IMR-90 (cell line): ENCODE measurements at regions not wholly inside any gene's neighbourhood (a gene's known extent, or its start where the extent isn't known, plus 50 kb on each side); places are given as distances from the start of the nearest gene placed in this dataset.

Experiments
- ATAC-seq: fragments of 200-7000 bp; cut with Tn5 transposase; 2 replicates; pipeline ENCODE4 v1.9.1; 2020; ENCODE audit warnings: low read depth, mild to moderate bottlenecking, moderate library complexity
- BruUV-seq: library from RNA; stranded (reverse); fragments of 400-500 nt; replicated peaks from 2 replicates; lab custom pipeline; 2021; lab: Mats Ljungman, UMichigan
- CTCF ChIA-PET: fragments of 300-600 bp; formaldehyde crosslinking; extraction: SDS; loops from one replicate; lab custom pipeline; 2021; ENCODE audit warnings: antibody characterized with exemption; lab: Yijun Ruan, JAX
- POLR2A ChIA-PET: fragments of 300-600 bp; sonication (Branson Sonifier 250); formaldehyde crosslinking; loops from one replicate; lab custom pipeline; 2022; ENCODE audit warnings: antibody characterized with exemption; ENCODE audit not compliant: unreplicated experiment; lab: Charles Lee
- DNase-seq: peaks from one replicate; pipeline ENCODE4 v3.0.0; 2013
- H2AFZ ChIP-seq: replicated peaks from 2 replicates; pipeline ENCODE3; 2013; ENCODE audit warnings: low read length, mild to moderate bottlenecking; ENCODE audit not compliant: poor library complexity
- H2AK5ac ChIP-seq: 2 replicates; pipeline ENCODE4 v1.6.1; 2013; ENCODE audit warnings: low read depth, low read length, inconsistent platforms
- H2AK9ac ChIP-seq: replicated peaks from 2 replicates; pipeline ENCODE3; 2013; ENCODE audit warnings: mild to moderate bottlenecking, low read depth, low read length, moderate library complexity; ENCODE audit not compliant: poor library complexity
- H2BK120ac ChIP-seq: 2 replicates; pipeline ENCODE4 v1.6.1; 2013; ENCODE audit warnings: low read depth, low read length, inconsistent platforms
- H2BK15ac ChIP-seq: 3 replicates; pipeline ENCODE4 v1.6.1; 2013; ENCODE audit warnings: low read depth, low read length, inconsistent platforms
- H2BK20ac ChIP-seq: 2 replicates; pipeline ENCODE4 v1.6.1; 2013; ENCODE audit warnings: low read depth, mild to moderate bottlenecking, inconsistent platforms, low read length, moderate library complexity
- H2BK5ac ChIP-seq: 2 replicates; pipeline ENCODE4 v1.6.1; 2013; ENCODE audit warnings: mild to moderate bottlenecking, low read depth, low read length, inconsistent platforms; ENCODE audit not compliant: poor library complexity, severe bottlenecking
- H3K14ac ChIP-seq: replicated peaks from 2 replicates; pipeline ENCODE4 v1.6.1; 2013; ENCODE audit warnings: low read depth, low read length, inconsistent platforms
- H3K18ac ChIP-seq: 2 replicates; pipeline ENCODE4 v1.6.1; 2013; ENCODE audit warnings: low read depth, low read length, control low read depth
- H3K23ac ChIP-seq: 2 replicates; pipeline ENCODE4 v1.6.1; 2013; ENCODE audit warnings: low read depth, low read length, inconsistent platforms
- H3K27ac ChIP-seq: 2 replicates; pipeline ENCODE4 v1.5.1; 2013; ENCODE audit warnings: mild to moderate bottlenecking, control low read depth, low read length; ENCODE audit not compliant: insufficient read depth
- H3K27me3 ChIP-seq: 2 replicates; pipeline ENCODE4 v1.6.1; 2013; ENCODE audit warnings: low read length; ENCODE audit not compliant: control insufficient read depth, insufficient read depth
- H3K36me3 ChIP-seq: 2 replicates; pipeline ENCODE4 v1.6.1; 2013; ENCODE audit warnings: low read length, mixed read lengths; ENCODE audit not compliant: control insufficient read depth, insufficient read depth
- H3K4ac ChIP-seq: 2 replicates; pipeline ENCODE4 v1.6.1; 2013; ENCODE audit warnings: low read depth, low read length, inconsistent platforms
- H3K4me1 ChIP-seq: 2 replicates; pipeline ENCODE4 v1.6.1; 2013; ENCODE audit warnings: low read length, mixed read lengths; ENCODE audit not compliant: control insufficient read depth, insufficient read depth
- H3K4me2 ChIP-seq: 2 replicates; pipeline ENCODE4 v1.6.1; 2013; ENCODE audit warnings: low read depth, mild to moderate bottlenecking, control low read depth, low read length, moderate library complexity
- H3K4me3 ChIP-seq: 2 replicates; pipeline ENCODE4 v1.5.1; 2013; ENCODE audit warnings: low read depth, mild to moderate bottlenecking, control low read depth, low read length, moderate library complexity; ENCODE audit not compliant: insufficient read depth
- H3K56ac ChIP-seq: 2 replicates; pipeline ENCODE4 v1.6.1; 2013; ENCODE audit warnings: low read length, inconsistent platforms; ENCODE audit not compliant: insufficient read depth; ENCODE audit errors: extremely low read depth
- H3K79me1 ChIP-seq, 2 experiments: 2 replicates each; pipeline ENCODE4 v1.6.1; 2013; ENCODE audit warnings: low read length in 2 of 2, inconsistent platforms in 1 of 2, low read depth in 1 of 2
- H3K9ac ChIP-seq: 2 replicates; pipeline ENCODE4 v1.6.1; 2013; ENCODE audit warnings: low read depth, low read length, control low read depth
- H3K9me1 ChIP-seq: 2 replicates; pipeline ENCODE4 v1.6.1; 2013; ENCODE audit warnings: low read length, inconsistent platforms; ENCODE audit not compliant: insufficient read depth
- H3K9me3 ChIP-seq: 2 replicates; pipeline ENCODE4 v1.6.1; 2013; ENCODE audit warnings: low read length; ENCODE audit not compliant: control insufficient read depth, insufficient read depth
- H4K20me1 ChIP-seq: 2 replicates; pipeline ENCODE4 v1.6.1; 2013; ENCODE audit warnings: low read length, inconsistent platforms; ENCODE audit not compliant: insufficient read depth
- H4K5ac ChIP-seq: 2 replicates; pipeline ENCODE4 v1.6.1; 2013; ENCODE audit warnings: mild to moderate bottlenecking, low read depth, low read length, control low read depth
- H4K8ac ChIP-seq, 2 experiments: 2 replicates each; pipeline ENCODE4 v1.6.1; 2013; ENCODE audit warnings: low read depth in 2 of 2, low read length in 2 of 2, control low read depth in 1 of 2, inconsistent platforms in 1 of 2
- H4K91ac ChIP-seq: 2 replicates; pipeline ENCODE4 v1.6.1; 2013; ENCODE audit warnings: low read depth, low read length, inconsistent platforms; ENCODE audit not compliant: insufficient read depth
- BHLHE40 ChIP-seq: fragments of 150-350 bp; IDR thresholded peaks from 2 replicates; pipeline ENCODE4 v1.6.1; 2016; ENCODE audit warnings: mild to moderate bottlenecking, low read depth, low read length
- CEBPB ChIP-seq: IDR thresholded peaks from 2 replicates; pipeline ENCODE4 v1.6.1; 2012; ENCODE audit warnings: low read depth, low read length, improper control_type of control experiment
- CHD1 ChIP-seq: IDR thresholded peaks from 2 replicates; pipeline ENCODE4 v1.6.1; 2012; ENCODE audit warnings: low read depth, low read length, improper control_type of control experiment
- FOS ChIP-seq: fragments of 150-350 bp; IDR thresholded peaks from 2 replicates; pipeline ENCODE4 v1.6.1; 2016; ENCODE audit warnings: low read depth, low read length
- NFE2L2 ChIP-seq: fragments of 150-350 bp; IDR thresholded peaks from 2 replicates; pipeline ENCODE4 v1.6.1; 2016; ENCODE audit warnings: low read depth, mild to moderate bottlenecking, low read length
- RAD21 ChIP-seq: IDR thresholded peaks from 2 replicates; pipeline ENCODE4 v1.6.1; 2012; ENCODE audit warnings: low read length, improper control_type of control experiment
- RCOR1 ChIP-seq: IDR thresholded peaks from 2 replicates; pipeline ENCODE4 v1.6.1; 2012; ENCODE audit warnings: mild to moderate bottlenecking, low read length, improper control_type of control experiment; ENCODE audit not compliant: insufficient replicate concordance
- WGBS, 2 experiments: methylation state at CpG; one replicate each; pipeline versions ENCODE4 v1.1.5 to v1.1.7; 2013; ENCODE audit warnings: missing lambda C conversion rate in 2 of 2; ENCODE audit not compliant: insufficient read length in 1 of 2; ENCODE audit errors: extremely low coverage in 2 of 2; 5-methylcytosine and 5-hydroxymethylcytosine counted together
- dilution Hi-C: fragments of 300-500 bp; cut with HindIII; formaldehyde crosslinking; loops from one replicate; pipeline ENCODE4 v1.14.3; 2018; ENCODE audit warnings: low sequenced_read_pairs; ENCODE audit not compliant: unreplicated experiment
- in situ Hi-C: fragments of 300-500 bp; cut with MboI; formaldehyde crosslinking; loops from 3 replicates; pipeline ENCODE4 v1.14.3; 2019; ENCODE audit warnings: low sequenced_read_pairs, inconsistent platforms, mixed read lengths
- intact Hi-C: fragments of 100-400 bp; cut with micrococcal nuclease; formaldehyde crosslinking; loops from 2 replicates; pipeline ENCODE4 v1.10.0; 2022
- TF ChIP-seq, protein P1 (sequence below): fragments of 150-350 bp; IDR thresholded peaks from 2 replicates; pipeline ENCODE4 v1.6.1; 2017; ENCODE audit warnings: mild to moderate bottlenecking, antibody characterized with exemption, low read length, low read depth
- TF ChIP-seq, protein P2 (sequence below): fragments of 150-350 bp; IDR thresholded peaks from 2 replicates; pipeline ENCODE4 v1.6.1; 2016; ENCODE audit warnings: low read depth, mild to moderate bottlenecking, low read length, moderate library complexity, borderline replicate concordance

DNA sequence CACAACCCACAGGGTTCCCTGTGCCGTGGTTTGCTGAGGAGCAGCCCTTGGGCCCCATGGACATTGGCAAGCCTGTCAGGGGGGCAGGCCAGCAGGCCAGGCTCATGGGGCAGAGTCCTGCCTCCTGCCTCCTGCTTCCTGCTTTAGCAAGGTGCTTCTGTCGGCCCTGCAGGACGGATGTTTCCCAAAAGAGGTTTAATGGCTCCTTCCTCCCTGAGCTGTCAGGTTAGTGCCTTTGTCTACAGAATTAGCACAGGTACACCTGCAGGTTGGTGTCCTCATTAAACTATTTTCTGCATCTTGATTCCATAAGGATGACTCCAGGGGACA, 152.3 kb downstream of the TTC32 start:
- peaks cover 7% of the 10 kb centered on the region for H3K4me1 ChIP-seq
- WGBS, 2 experiments = 100% methylated on average over 2 of the region's 3 CpGs; no CpG with 5 or more reads in 1 of the 2 experiments
- H4K8ac ChIP-seq = no peak overlapping the region
- POLR2A ChIA-PET = no interaction called here
- H2BK15ac ChIP-seq = no peak overlapping the region
- BruUV-seq = no TSS peak
- CTCF ChIA-PET = no interaction called here
- intact Hi-C loops (loop anchor here (5.0 kb wide), 1 partner anchor 382 kb away; no protein-coding TSS in a partner anchor), dilution Hi-C loops (no loop called here), in situ Hi-C loops (no loop called here)
- H4K5ac ChIP-seq = no peak overlapping the region
- H2BK120ac ChIP-seq = 0 out of 2 replicates have a peak overlapping the region, but pooled peaks have one; percentile 35
- no peaks in the 10 kb centered on the region; the same call in 1 of the 2 replicates for H3K9me1 ChIP-seq
- no peaks in the 10 kb centered on the region for H3K9me3 ChIP-seq
- H3K36me3 ChIP-seq = no peaks in the 10 kb centered on the region
- H2AK5ac ChIP-seq = no peak overlapping the region
- ATAC-seq (no peak), DNase-seq (no peak)
- H3K4ac ChIP-seq = no peak overlapping the region; the same call in 1 of the 2 replicates
- peak overlapping the region; percentile 69 for H2AFZ ChIP-seq
- H3K4me2 ChIP-seq = no peak overlapping the region
- H3K27me3 ChIP-seq = no peaks in the 10 kb centered on the region
- H4K91ac ChIP-seq = no peak overlapping the region
- no peaks in the 10 kb centered on the region for H4K20me1 ChIP-seq
- H3K18ac ChIP-seq = no peak overlapping the region
- no peak overlapping the region for H3K23ac ChIP-seq
- no peak overlapping the region for H2BK20ac ChIP-seq
- no peak overlapping the region for H3K27ac ChIP-seq
- H2BK5ac ChIP-seq = no peak overlapping the region
- H2AK9ac ChIP-seq = peak overlapping the region; percentile 5
- no peak overlapping the region for H3K4me3 ChIP-seq
- H3K14ac ChIP-seq = no peak overlapping the region
- no peak overlapping the region for H3K9ac ChIP-seq
- no peak overlapping the region for H3K56ac ChIP-seq
- TF ChIP-seq CEBPB (no peak), FOS (no peak), BHLHE40 (no peak), RAD21 (no peak), NFE2L2 (no peak), RCOR1 (no peak), CHD1 (no peak)
- TF ChIP-seq, protein P1, sequence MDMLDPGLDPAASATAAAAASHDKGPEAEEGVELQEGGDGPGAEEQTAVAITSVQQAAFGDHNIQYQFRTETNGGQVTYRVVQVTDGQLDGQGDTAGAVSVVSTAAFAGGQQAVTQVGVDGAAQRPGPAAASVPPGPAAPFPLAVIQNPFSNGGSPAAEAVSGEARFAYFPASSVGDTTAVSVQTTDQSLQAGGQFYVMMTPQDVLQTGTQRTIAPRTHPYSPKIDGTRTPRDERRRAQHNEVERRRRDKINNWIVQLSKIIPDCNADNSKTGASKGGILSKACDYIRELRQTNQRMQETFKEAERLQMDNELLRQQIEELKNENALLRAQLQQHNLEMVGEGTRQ = no peak
- TF ChIP-seq, protein P2, sequence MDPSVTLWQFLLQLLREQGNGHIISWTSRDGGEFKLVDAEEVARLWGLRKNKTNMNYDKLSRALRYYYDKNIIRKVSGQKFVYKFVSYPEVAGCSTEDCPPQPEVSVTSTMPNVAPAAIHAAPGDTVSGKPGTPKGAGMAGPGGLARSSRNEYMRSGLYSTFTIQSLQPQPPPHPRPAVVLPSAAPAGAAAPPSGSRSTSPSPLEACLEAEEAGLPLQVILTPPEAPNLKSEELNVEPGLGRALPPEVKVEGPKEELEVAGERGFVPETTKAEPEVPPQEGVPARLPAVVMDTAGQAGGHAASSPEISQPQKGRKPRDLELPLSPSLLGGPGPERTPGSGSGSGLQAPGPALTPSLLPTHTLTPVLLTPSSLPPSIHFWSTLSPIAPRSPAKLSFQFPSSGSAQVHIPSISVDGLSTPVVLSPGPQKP = no peak
- H3K79me1 ChIP-seq = no peaks in the 10 kb centered on the region
